OCI-LY1 (cell line): ENCODE measurements at regions not wholly inside any gene's neighbourhood (a gene's known extent, or its start where the extent isn't known, plus 50 kb on each side); places are given as distances from the start of the nearest gene placed in this dataset.

Experiments used
- CTCF ChIP-seq: fragments of 200-600 bp; sonication (generic), shearing (Covaris generic); IDR thresholded peaks from 2 replicates; pipeline ENCODE4 v1.5.1; 2017; ENCODE audit warnings: mild to moderate bottlenecking, antibody characterized with exemption, low read length, moderate library complexity, mixed read lengths
- EZH2 ChIP-seq: fragments of 200-600 bp; sonication (generic), shearing (Covaris generic); IDR thresholded peaks from 2 replicates; pipeline ENCODE4 v1.8.0; 2017; ENCODE audit warnings: borderline replicate concordance, mixed run types, mild to moderate bottlenecking, antibody characterized with exemption, low read length, moderate library complexity, mixed read lengths

DNA sequence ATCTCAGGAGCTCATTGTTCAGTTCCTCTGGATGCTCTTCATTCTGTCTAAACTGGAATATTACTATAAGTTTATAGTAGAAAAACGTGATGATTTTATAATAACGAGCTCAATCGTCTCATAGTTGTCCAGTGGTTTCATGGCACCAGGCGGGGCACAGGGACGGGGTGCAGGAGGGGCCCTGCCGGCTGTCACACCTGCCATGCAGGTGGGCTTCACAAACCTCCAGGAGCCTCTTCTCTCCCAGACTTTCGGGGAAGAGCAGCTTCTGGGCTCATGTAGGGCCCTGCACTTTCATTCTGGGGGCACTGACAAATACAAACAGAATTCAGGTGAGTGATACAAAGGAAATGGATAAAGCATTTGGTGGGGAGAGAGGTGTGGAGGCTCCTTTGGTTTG lies 146.9 kb upstream of the KLF6 start:
- no peak for TF ChIP-seq CTCF
- no peak for TF ChIP-seq EZH2
